GM23248 (cell line): ENCODE measurements at regions not wholly inside any gene's neighbourhood (a gene's known extent, or its start where the extent isn't known, plus 50 kb on each side); places are given as distances from the start of the nearest gene placed in this dataset.

Experiments used
- EZH2 ChIP-seq: fragments of 200-600 bp; sonication (generic); IDR thresholded peaks from 2 replicates; pipeline ENCODE4 v1.6.1; 2018; ENCODE audit warnings: antibody characterized with exemption, mild to moderate bottlenecking; ENCODE audit not compliant: insufficient read depth, poor library complexity, severe bottlenecking
- EZH2phosphoT487 ChIP-seq: fragments of 200-600 bp; sonication (generic); IDR thresholded peaks from 2 replicates; pipeline ENCODE4 v1.6.1; 2018; ENCODE audit warnings: antibody characterized with exemption, moderate library complexity, mild to moderate bottlenecking, low read depth; ENCODE audit not compliant: insufficient read depth

GRCh38 chr10:78181381-78182055, 147.9 kb downstream of the RPS24 start:
- TF ChIP-seq EZH2 (no peak), EZH2phosphoT487 (no peak)
